AG08396 (cell line): ENCODE measurements at regions not wholly inside any gene's neighbourhood (a gene's known extent, or its start where the extent isn't known, plus 50 kb on each side); places are given as distances from the start of the nearest gene placed in this dataset.
"Not testable (repeated sequence)": the region's sequence is repeated elsewhere in the genome, so short reads cannot be mapped to it uniquely, and the experiment has no call there.

Experiments used
- DNase-seq: peaks from one replicate; pipeline ENCODE4 v3.0.0; 2012; ENCODE audit warnings: low spot score, mixed read lengths

GRCh38 chr12:42919691-42920090 lies 330.1 kb upstream of the PRICKLE1 start:
- no peak for DNase-seq

GRCh38 chr12:42918443-42918842 lies 328.9 kb upstream of the PRICKLE1 start:
- DNase-seq: no peak

- no peak for DNase-seq
Observed at GRCh38 chr12:42916143-42916542, 326.6 kb upstream of the PRICKLE1 start.

GRCh38 chr12:42915426-42915825 lies 325.9 kb upstream of the PRICKLE1 start:
- DNase-seq: no peak

- DNase-seq: no peak
Observed at GRCh38 chr12:42912367-42912766, 322.8 kb upstream of the PRICKLE1 start.

- no peak for DNase-seq
Observed at GRCh38 chr12:42910656-42911055, 321.1 kb upstream of the PRICKLE1 start.

- no peak for DNase-seq
Observed at GRCh38 chr12:42908712-42909111, 319.2 kb upstream of the PRICKLE1 start.

- not testable (repeated sequence) for DNase-seq
Observed at GRCh38 chr12:42906801-42907200, 317.3 kb upstream of the PRICKLE1 start.

GRCh38 chr12:42905419-42905705 lies 315.8 kb upstream of the PRICKLE1 start:
- DNase-seq: no peak

GRCh38 chr12:42904683-42905418 lies 315.3 kb upstream of the PRICKLE1 start:
- DNase-seq: no peak

- no peak for DNase-seq
Observed at GRCh38 chr12:42903736-42904135, 314.2 kb upstream of the PRICKLE1 start.

GRCh38 chr12:42902001-42902400 lies 312.5 kb upstream of the PRICKLE1 start:
- no peak for DNase-seq

- DNase-seq: no peak
Observed at GRCh38 chr12:42893803-42894202, 304.3 kb upstream of the PRICKLE1 start.

GRCh38 chr12:42892702-42893551 lies 303.4 kb upstream of the PRICKLE1 start:
- DNase-seq: no peak

- DNase-seq: no peak
Observed at GRCh38 chr12:42887657-42888056, 298.1 kb upstream of the PRICKLE1 start.

GRCh38 chr12:42886160-42886559 lies 296.6 kb upstream of the PRICKLE1 start:
- no peak for DNase-seq

- no peak for DNase-seq
Observed at GRCh38 chr12:42885677-42886076, 296.1 kb upstream of the PRICKLE1 start.

- no peak for DNase-seq
Observed at GRCh38 chr12:42884116-42884515, 294.6 kb upstream of the PRICKLE1 start.

- no peak for DNase-seq
Observed at GRCh38 chr12:42873401-42873800, 283.9 kb upstream of the PRICKLE1 start.

- no peak for DNase-seq
Observed at GRCh38 chr12:42871816-42872215, 282.3 kb upstream of the PRICKLE1 start.

GRCh38 chr12:42868291-42868690 lies 278.7 kb upstream of the PRICKLE1 start:
- no peak for DNase-seq

GRCh38 chr12:42865282-42865681 lies 275.7 kb upstream of the PRICKLE1 start:
- no peak for DNase-seq

GRCh38 chr12:42862055-42862454 lies 272.5 kb upstream of the PRICKLE1 start:
- DNase-seq: no peak

GRCh38 chr12:42860331-42860730 lies 270.8 kb upstream of the PRICKLE1 start:
- not testable (repeated sequence) for DNase-seq
